ENCODE measurements at regions not wholly inside any gene's neighbourhood (a gene's known extent, or its start where the extent isn't known, plus 50 kb on each side); places are given as distances from the start of the nearest gene placed in this dataset.
"Not testable (repeated sequence)": the region's sequence is repeated elsewhere in the genome, so short reads cannot be mapped to it uniquely, and the experiment has no call there.

DNA sequence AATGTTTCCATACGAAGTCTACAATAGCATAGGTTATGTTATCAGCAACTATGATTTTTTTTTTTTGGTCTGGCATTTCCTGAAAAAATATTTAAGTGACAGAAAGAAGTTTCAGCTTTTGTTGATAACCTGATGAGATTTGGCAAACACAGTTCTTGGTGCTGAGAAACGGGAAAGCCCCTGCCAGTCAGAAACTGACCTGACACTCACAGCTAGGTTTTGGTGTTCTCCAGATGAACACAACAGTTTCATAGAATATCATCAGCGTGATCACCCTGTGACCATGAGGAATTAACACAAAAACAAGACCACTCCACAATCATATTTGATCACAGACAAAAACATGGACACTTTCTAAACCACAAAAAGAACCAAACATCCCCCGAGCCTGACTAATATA is 152.5 kb upstream of the DCAF8L1 start:
- no peak overlapping the region for H3K27ac ChIP-seq (ENCODE audit: low read depth, low read length)
- peaks cover 27% of the 10 kb centered on the region for H3K27me3 ChIP-seq (ENCODE audit: control insufficient read depth, insufficient read depth, low read length)
- H3K9me3 ChIP-seq (ENCODE audit: control insufficient read depth, insufficient read depth, low read depth, low read length): no peaks in the 10 kb centered on the region
- H3K4me1 ChIP-seq (ENCODE audit: control insufficient read depth, insufficient read depth, low read length): no peaks in the 10 kb centered on the region
- H3K4me3 ChIP-seq (ENCODE audit: low read depth, low read length): no peak overlapping the region
- no peak overlapping the region for H3K9ac ChIP-seq (ENCODE audit: low read length)
- H3K36me3 ChIP-seq (ENCODE audit: control insufficient read depth, insufficient read depth, low read length): no peaks in the 10 kb centered on the region

DNA sequence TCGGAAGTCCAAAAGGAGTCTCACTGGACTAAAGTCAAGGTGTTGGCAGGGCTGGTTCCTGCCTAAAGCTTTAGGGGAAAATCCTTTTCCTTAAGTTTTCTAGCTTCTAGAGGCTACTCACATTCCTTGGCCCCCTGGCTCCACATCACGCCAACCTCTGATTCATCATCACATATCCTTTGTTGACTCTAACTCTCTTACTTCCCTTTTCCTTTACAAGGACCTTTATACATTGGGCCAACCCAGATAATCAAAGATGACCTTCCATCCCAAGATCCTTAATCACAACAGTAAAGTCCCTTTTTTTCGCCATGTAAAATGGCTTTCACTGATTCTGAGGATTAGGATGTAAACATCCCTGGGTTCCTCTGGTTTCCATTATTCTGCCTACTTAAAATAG is 146.4 kb upstream of the DCAF8L1 start:
- peaks cover 7% of the 10 kb centered on the region; the same call in 1 of the 2 replicates for H3K4me1 ChIP-seq (ENCODE audit: control insufficient read depth, insufficient read depth, low read length)
- no peak overlapping the region for H3K9ac ChIP-seq (ENCODE audit: low read length)
- H3K36me3 ChIP-seq (ENCODE audit: control insufficient read depth, insufficient read depth, low read length): no peaks in the 10 kb centered on the region
- H3K4me3 ChIP-seq (ENCODE audit: low read depth, low read length): no peak overlapping the region
- H3K9me3 ChIP-seq (ENCODE audit: control insufficient read depth, insufficient read depth, low read depth, low read length): no peaks in the 10 kb centered on the region
- H3K27me3 ChIP-seq (ENCODE audit: control insufficient read depth, insufficient read depth, low read length): peaks cover 73% of the 10 kb centered on the region
- no peak overlapping the region for H3K27ac ChIP-seq (ENCODE audit: low read depth, low read length)

DNA sequence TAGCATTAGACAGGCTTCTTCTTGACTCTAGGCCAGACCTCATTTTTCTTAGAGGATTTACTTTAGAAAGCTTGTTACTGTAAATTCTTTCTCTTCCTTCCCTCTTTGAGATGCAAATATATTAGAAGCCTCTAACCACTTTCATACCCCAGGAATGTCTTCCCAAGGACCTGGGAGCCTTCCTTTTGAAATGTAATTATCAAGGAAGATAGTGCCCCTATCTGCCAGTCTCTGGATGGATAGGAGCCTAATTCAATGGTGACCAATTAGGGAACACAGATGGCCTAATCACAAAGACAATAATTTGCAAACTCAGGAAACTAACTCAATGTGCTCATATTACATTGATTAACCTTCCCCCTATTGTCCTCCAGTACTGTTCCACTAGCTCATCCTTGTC is 145.6 kb upstream of the DCAF8L1 start:
- H3K9ac ChIP-seq (ENCODE audit: low read length): no peak overlapping the region
- H3K4me3 ChIP-seq (ENCODE audit: low read depth, low read length): no peak overlapping the region
- no peak overlapping the region for H3K27ac ChIP-seq (ENCODE audit: low read depth, low read length)
- H3K9me3 ChIP-seq (ENCODE audit: control insufficient read depth, insufficient read depth, low read depth, low read length): no peaks in the 10 kb centered on the region
- peaks cover 81% of the 10 kb centered on the region for H3K27me3 ChIP-seq (ENCODE audit: control insufficient read depth, insufficient read depth, low read length)
- no peaks in the 10 kb centered on the region for H3K36me3 ChIP-seq (ENCODE audit: control insufficient read depth, insufficient read depth, low read length)
- H3K4me1 ChIP-seq (ENCODE audit: control insufficient read depth, insufficient read depth, low read length): peaks cover 7% of the 10 kb centered on the region; the same call in 1 of the 2 replicates

DNA sequence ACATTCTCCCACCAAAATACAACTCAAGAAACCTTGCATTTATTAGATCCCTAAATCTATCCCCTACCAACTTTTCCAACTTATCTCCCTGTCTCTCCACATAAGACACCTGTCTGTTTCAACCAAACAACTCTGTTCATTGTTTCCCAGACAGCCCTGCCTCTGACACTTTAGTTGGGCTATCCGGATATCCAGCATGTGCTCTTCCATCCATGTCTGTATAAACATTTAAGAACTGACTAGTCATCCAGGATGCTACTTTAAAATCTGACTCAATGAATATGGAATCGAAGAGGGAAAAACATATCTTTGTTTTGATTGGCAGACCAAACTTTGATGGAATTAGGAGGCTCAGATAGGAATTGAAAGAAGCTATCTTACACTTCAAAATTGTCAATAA is 143.2 kb upstream of the DCAF8L1 start:
- Histone ChIP-seq H3K4me1 (ENCODE audit: control insufficient read depth, insufficient read depth, low read length) (peaks cover 7% of the 10 kb centered on the region; the same call in 1 of the 2 replicates), H3K9ac (ENCODE audit: low read length) (no peak overlapping the region), H3K27ac (ENCODE audit: low read depth, low read length) (no peak overlapping the region), H3K36me3 (ENCODE audit: control insufficient read depth, insufficient read depth, low read length) (no peaks in the 10 kb centered on the region), H3K9me3 (ENCODE audit: control insufficient read depth, insufficient read depth, low read depth, low read length) (no peaks in the 10 kb centered on the region), H3K4me3 (ENCODE audit: low read depth, low read length) (no peak overlapping the region), H3K27me3 (ENCODE audit: control insufficient read depth, insufficient read depth, low read length) (peaks cover 86% of the 10 kb centered on the region)

DNA sequence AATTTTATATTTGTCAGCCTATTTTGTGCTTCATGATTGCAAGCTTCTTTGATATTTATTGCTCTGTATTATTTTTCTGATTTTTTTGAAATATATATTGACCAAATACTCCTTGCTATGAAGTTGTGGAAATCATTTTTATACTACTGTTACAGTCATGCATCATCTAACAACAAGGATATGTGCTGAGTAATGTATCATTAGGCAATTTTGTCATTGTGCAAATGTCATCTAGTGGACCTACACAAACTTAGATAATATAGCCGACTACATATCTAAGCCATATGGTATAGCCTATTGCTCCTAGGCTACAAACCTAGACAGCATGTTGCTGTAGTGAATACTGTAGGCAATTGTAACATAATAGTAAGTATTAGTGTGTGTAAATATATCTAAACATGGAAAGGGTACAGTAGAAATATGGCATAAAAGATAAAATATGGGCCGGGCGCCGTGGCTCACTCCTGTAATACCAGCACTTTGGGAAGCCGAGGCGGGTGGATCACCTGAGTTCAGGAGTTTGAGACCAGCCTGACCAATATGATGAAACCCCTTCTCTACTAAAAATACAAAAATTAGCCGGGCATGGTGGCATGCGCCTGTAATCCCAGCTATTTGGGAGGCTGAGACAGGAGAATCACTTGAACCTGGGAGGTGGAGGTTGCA is 139.5 kb upstream of the DCAF8L1 start:
- not testable (repeated sequence) for H3K36me3 ChIP-seq (ENCODE audit: control insufficient read depth, insufficient read depth, low read length); H3K9ac ChIP-seq (ENCODE audit: low read length); H3K4me3 ChIP-seq (ENCODE audit: low read depth, low read length); H3K9me3 ChIP-seq (ENCODE audit: control insufficient read depth, insufficient read depth, low read depth, low read length); H3K4me1 ChIP-seq (ENCODE audit: control insufficient read depth, insufficient read depth, low read length); H3K27ac ChIP-seq (ENCODE audit: low read depth, low read length)
- H3K27me3 ChIP-seq (ENCODE audit: control insufficient read depth, insufficient read depth, low read length): peaks cover 73% of the 10 kb centered on the region

DNA sequence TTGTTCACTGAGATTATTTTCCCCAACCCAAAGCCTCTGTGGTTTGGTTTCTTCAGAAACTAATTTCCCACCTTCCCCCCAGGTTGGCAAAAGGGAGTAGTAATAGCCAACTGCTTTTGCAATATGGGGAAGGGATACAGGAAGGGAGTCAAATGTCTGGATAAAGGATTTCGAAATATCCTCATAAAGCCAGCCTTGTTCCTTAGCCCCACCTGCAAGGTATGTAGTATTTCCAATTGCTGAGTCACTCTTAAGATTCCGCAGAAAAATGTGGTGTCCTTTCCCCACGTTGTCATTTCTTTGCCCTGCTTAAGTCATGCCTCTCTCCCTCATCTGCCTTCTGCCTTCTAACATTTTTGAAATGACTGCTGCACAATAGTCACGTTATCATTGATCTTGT is 138.8 kb upstream of the DCAF8L1 start:
- no peak overlapping the region for H3K4me3 ChIP-seq (ENCODE audit: low read depth, low read length)
- peaks cover 67% of the 10 kb centered on the region for H3K27me3 ChIP-seq (ENCODE audit: control insufficient read depth, insufficient read depth, low read length)
- no peaks in the 10 kb centered on the region for H3K9me3 ChIP-seq (ENCODE audit: control insufficient read depth, insufficient read depth, low read depth, low read length)
- no peak overlapping the region for H3K9ac ChIP-seq (ENCODE audit: low read length)
- no peaks in the 10 kb centered on the region; the same call in 1 of the 2 replicates for H3K4me1 ChIP-seq (ENCODE audit: control insufficient read depth, insufficient read depth, low read length)
- no peak overlapping the region for H3K27ac ChIP-seq (ENCODE audit: low read depth, low read length)
- H3K36me3 ChIP-seq (ENCODE audit: control insufficient read depth, insufficient read depth, low read length): no peaks in the 10 kb centered on the region

DNA sequence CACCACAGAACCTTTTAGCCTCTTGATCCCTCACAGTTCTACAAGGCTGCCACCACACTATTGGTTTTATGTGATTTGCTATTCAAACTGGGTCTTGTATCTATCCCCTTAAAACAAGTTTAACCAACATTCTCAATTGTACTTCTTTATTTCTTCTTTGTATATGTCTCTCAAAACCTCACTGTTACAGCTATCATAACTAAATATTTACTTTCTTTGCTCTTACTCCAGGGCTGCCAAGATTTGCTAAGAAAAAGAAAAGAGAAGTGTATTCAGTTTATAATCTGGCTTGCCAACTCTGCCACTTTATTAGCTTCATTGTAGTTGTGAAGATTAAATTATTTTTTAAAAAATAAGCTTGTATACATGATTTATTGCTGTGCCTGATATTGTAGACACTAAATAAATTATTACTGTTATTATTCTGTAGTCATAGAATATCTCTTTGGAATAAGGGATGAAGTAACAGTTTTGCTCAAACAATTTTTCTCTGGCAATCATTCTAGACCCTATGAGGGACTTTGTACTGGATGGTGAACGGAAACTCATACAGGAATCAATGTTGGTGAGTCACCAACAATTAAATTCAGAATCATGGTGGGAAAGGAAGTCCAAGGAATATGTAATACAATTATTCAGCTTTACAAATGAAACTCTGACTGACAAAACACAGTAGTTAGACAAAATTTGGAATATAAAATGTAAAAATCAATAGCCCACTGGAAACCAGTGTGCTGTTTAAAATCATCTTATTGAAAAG is 127.1 kb upstream of the DCAF8L1 start:
- H3K4me3 ChIP-seq (ENCODE audit: low read depth, low read length): no peak overlapping the region

DNA sequence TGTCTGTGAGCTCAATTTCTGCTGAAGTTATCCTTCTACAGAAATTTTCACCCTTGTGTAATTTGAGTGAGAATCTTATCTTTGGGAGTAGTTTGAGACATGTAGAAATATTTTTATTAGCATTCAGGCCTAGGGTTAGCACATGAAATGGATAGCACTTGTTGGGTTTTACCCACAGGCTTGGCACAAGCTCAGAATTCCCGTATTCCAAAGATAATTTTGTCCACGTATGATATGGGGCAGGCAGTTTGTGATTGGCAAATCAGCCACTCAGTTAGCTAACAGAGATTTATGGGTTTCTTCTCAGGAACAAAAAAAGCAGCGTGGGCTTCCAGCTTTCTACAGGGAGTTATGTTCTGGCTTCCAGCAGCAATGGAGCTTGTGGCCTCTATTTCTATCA is 117.9 kb upstream of the DCAF8L1 start:
- Histone ChIP-seq H3K9ac (ENCODE audit: low read length) (no peak overlapping the region), H3K27ac (ENCODE audit: low read depth, low read length) (no peak overlapping the region), H3K36me3 (ENCODE audit: control insufficient read depth, insufficient read depth, low read length) (no peaks in the 10 kb centered on the region), H3K4me3 (ENCODE audit: low read depth, low read length) (no peak overlapping the region), H3K27me3 (ENCODE audit: control insufficient read depth, insufficient read depth, low read length) (peaks cover 3% of the 10 kb centered on the region; the same call in 1 of the 2 replicates), H3K4me1 (ENCODE audit: control insufficient read depth, insufficient read depth, low read length) (no peaks in the 10 kb centered on the region), H3K9me3 (ENCODE audit: control insufficient read depth, insufficient read depth, low read depth, low read length) (no peaks in the 10 kb centered on the region)

More for the DNA sequence above, 127.1 kb upstream of the DCAF8L1 start:
- Histone ChIP-seq H3K27me3 (ENCODE audit: control insufficient read depth, insufficient read depth, low read length) (peaks cover 32% of the 10 kb centered on the region), H3K9me3 (ENCODE audit: control insufficient read depth, insufficient read depth, low read depth, low read length) (no peaks in the 10 kb centered on the region), H3K4me1 (ENCODE audit: control insufficient read depth, insufficient read depth, low read length) (no peaks in the 10 kb centered on the region; the same call in 1 of the 2 replicates), H3K27ac (ENCODE audit: low read depth, low read length) (no peak overlapping the region), H3K9ac (ENCODE audit: low read length) (no peak overlapping the region), H3K36me3 (ENCODE audit: control insufficient read depth, insufficient read depth, low read length) (no peaks in the 10 kb centered on the region)

DNA sequence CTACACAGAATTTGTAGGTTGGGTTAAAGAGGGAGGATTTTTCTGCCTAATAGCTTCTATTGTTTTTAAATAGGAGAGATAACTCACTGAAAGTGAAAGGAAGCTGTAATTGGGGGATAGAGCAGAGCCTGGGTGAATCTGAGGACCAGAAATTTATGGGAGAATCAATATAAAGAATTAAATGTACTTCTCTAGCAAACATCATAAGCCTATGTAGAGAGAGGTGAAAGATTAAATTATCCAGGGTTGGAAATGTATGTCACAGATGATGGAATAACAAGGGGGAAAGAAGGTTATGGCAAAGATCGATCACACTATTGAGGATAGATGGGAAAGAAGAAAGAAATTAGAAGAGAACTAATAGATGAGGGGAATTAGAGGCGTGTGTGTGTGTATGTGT is 104.4 kb upstream of the DCAF8L1 start:
- H3K9me3 ChIP-seq (ENCODE audit: control insufficient read depth, insufficient read depth, low read depth, low read length): no peaks in the 10 kb centered on the region
- H3K9ac ChIP-seq (ENCODE audit: low read length): no peak overlapping the region
- no peaks in the 10 kb centered on the region for H3K4me1 ChIP-seq (ENCODE audit: control insufficient read depth, insufficient read depth, low read length)
- peaks cover 43% of the 10 kb centered on the region for H3K27me3 ChIP-seq (ENCODE audit: control insufficient read depth, insufficient read depth, low read length)
- H3K27ac ChIP-seq (ENCODE audit: low read depth, low read length): no peak overlapping the region
- H3K4me3 ChIP-seq (ENCODE audit: low read depth, low read length): no peak overlapping the region
- H3K36me3 ChIP-seq (ENCODE audit: control insufficient read depth, insufficient read depth, low read length): no peaks in the 10 kb centered on the region

DNA sequence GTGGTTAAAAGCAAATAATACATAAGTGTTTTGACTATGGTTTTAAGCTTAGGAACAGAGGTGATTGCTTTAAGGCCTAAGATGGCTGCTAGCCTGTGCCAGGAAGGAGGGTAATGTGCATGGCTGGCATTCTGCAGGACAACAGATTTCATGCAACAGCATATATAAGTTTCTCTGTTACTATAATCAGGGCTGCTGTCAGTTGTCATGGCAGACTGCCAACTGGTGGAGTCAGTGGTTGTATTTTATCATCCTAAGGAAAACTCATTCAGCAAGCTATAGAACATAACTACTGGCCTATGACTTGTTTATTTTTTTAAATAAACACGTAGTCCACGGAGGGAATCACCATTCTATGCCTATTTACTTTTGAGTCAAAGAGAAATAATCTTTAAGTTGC is 77.7 kb upstream of the DCAF8L1 start:
- H3K9me3 ChIP-seq (ENCODE audit: control insufficient read depth, insufficient read depth, low read depth, low read length): no peaks in the 10 kb centered on the region
- no peak overlapping the region for H3K9ac ChIP-seq (ENCODE audit: low read length)
- H3K4me3 ChIP-seq (ENCODE audit: low read depth, low read length): no peak overlapping the region
- no peak overlapping the region for H3K27ac ChIP-seq (ENCODE audit: low read depth, low read length)
- H3K27me3 ChIP-seq (ENCODE audit: control insufficient read depth, insufficient read depth, low read length): peaks cover 1% of the 10 kb centered on the region; the same call in 1 of the 2 replicates
- no peaks in the 10 kb centered on the region for H3K36me3 ChIP-seq (ENCODE audit: control insufficient read depth, insufficient read depth, low read length)
- H3K4me1 ChIP-seq (ENCODE audit: control insufficient read depth, insufficient read depth, low read length): no peaks in the 10 kb centered on the region

DNA sequence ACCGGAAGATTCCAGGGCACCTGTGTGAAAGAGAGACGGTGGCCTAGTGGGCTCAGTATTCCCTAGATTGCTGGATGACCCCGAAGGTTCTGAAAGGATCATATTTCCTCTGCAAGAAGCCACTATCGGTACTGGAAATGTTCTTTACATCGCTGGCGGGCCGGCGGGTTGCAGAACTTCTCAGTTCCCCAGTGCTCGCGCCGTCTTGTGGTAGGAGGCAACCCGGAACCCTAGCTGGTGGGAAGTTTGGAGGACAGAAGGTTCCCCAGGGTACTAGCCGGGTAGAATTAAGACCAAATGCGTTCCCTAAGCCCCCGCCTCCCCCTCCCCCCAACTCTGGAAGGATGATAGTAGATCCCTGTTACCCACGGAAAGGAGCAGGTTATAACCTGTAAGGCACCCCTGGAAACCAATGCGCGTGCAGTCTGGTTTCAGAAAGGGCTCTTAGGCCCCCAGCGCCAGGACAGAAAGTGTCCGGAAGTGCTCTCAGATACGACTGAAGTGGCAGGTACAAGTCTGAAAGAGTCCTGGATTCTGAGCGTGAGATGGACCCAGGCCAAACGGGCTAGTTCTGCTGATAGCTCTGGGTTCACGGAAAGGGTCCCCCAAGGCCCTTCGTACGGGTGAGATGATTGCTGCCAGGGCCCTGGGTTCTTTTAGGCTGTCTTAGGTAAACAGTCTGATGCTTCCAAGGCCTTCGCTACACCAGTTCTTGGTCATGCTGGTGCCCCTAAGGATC is 61.7 kb upstream of the DCAF8L1 start:
- Histone ChIP-seq H3K36me3 (ENCODE audit: control insufficient read depth, insufficient read depth, low read length) (no peaks in the 10 kb centered on the region), H3K4me3 (ENCODE audit: low read depth, low read length) (no peak overlapping the region), H3K27ac (ENCODE audit: low read depth, low read length) (no peak overlapping the region), H3K9ac (ENCODE audit: low read length) (no peak overlapping the region), H3K27me3 (ENCODE audit: control insufficient read depth, insufficient read depth, low read length) (no peaks in the 10 kb centered on the region; the same call in 1 of the 2 replicates), H3K9me3 (ENCODE audit: control insufficient read depth, insufficient read depth, low read depth, low read length) (no peaks in the 10 kb centered on the region), H3K4me1 (ENCODE audit: control insufficient read depth, insufficient read depth, low read length) (no peaks in the 10 kb centered on the region)
